ENCODE measurements at regions not wholly inside any gene's neighbourhood (a gene's known extent, or its start where the extent isn't known, plus 50 kb on each side); places are given as distances from the start of the nearest gene placed in this dataset.

GRCh38 chr2:200242570-200242969, 63.9 kb upstream of the SPATS2L start:
- no peak for DNase-seq
- no peak for TF ChIP-seq CTCF (IDR thresholded peaks at IDR 0.05)
- H3K27me3 ChIP-seq: no peaks in the 10 kb centered on the region
- in situ Hi-C loops (cut with MboI; ENCODE audit: low pct_ligation_motif_present in 1 of 4, low pct_unique_long_range_greater_than_20kb in 1 of 4, low sequenced_read_pairs in 3 of 4) (no loop called here), intact Hi-C loops (cut with DNase I; ENCODE audit: low total_unique reads) (no loop called here)
- H3K36me3 ChIP-seq: no peaks in the 10 kb centered on the region
- no peaks in the 10 kb centered on the region for H3K9me3 ChIP-seq
- H3K4me1 ChIP-seq: no peaks in the 10 kb centered on the region
- no peak overlapping the region for H3K27ac ChIP-seq
- H3K4me3 ChIP-seq: no peak overlapping the region
- 69 to 76% methylated on average over 4 of the region's 4 CpGs for WGBS, 2 donors (ENCODE audit: low coverage in 1 of 2)

GRCh38 chr2:200243441-200243840, 63.1 kb upstream of the SPATS2L start:
- no peak overlapping the region for H3K4me3 ChIP-seq
- intact Hi-C loops (cut with DNase I; ENCODE audit: low total_unique reads) (no loop called here), in situ Hi-C loops (cut with MboI; ENCODE audit: low pct_ligation_motif_present in 1 of 4, low pct_unique_long_range_greater_than_20kb in 1 of 4, low sequenced_read_pairs in 3 of 4) (no loop called here)
- H3K27me3 ChIP-seq: no peaks in the 10 kb centered on the region
- DNase-seq: no peak
- H3K4me1 ChIP-seq: no peaks in the 10 kb centered on the region
- no peaks in the 10 kb centered on the region for H3K36me3 ChIP-seq
- H3K27ac ChIP-seq: no peak overlapping the region
- TF ChIP-seq CTCF (IDR thresholded peaks at IDR 0.05) (no peak), EP300 (IDR thresholded peaks at IDR 0.05; ENCODE audit: low read depth) (no peak), POLR2A (IDR thresholded peaks at IDR 0.05) (no peak), POLR2AphosphoS5 (IDR thresholded peaks at IDR 0.05) (no peak)
- no peaks in the 10 kb centered on the region for H3K9me3 ChIP-seq
- 78 to 88% methylated on average over 7 of the region's 7 CpGs for WGBS, 2 donors (ENCODE audit: low coverage in 1 of 2)

GRCh38 chr2:200244111-200244510, 62.4 kb upstream of the SPATS2L start:
- no peaks in the 10 kb centered on the region for H3K9me3 ChIP-seq
- WGBS, 2 donors (ENCODE audit: low coverage in 1 of 2): 83 to 85% methylated on average over 1 of the region's 1 CpG

DNA sequence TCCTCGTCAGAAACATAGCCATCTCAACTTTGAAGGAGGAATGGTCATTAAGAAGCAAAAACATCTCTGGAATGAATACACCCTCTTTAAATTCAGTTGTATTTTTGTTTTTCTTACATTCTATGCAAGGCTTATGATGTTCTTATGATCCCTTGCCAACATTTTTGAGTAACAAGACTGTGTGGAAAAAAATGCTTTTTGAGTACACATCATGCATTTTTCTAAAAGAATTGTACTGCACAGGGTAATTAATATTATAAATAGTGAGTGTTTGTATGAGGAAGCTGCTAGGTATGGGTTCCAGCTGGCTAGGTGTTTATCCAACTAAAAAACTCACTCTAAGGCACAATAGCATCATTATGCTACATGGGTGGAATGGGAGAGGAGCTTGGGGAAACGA, 59.0 kb upstream of the SPATS2L start:
- Histone ChIP-seq H3K36me3 (no peaks in the 10 kb centered on the region), H3K27me3 (no peaks in the 10 kb centered on the region), H3K9me3 (no peaks in the 10 kb centered on the region), H3K4me1 (no peaks in the 10 kb centered on the region), H3K27ac (no peak overlapping the region), H3K4me3 (no peak overlapping the region)
- intact Hi-C loops (cut with DNase I; ENCODE audit: low total_unique reads) (no loop called here), in situ Hi-C loops (cut with MboI; ENCODE audit: low pct_ligation_motif_present in 1 of 4, low pct_unique_long_range_greater_than_20kb in 1 of 4, low sequenced_read_pairs in 3 of 4) (no loop called here)
- 78 to 79% methylated on average over 2 of the region's 2 CpGs for WGBS, 2 donors (ENCODE audit: low coverage in 1 of 2)
- TF ChIP-seq EP300 (IDR thresholded peaks at IDR 0.05; ENCODE audit: low read depth) (no peak), CTCF (IDR thresholded peaks at IDR 0.05) (no peak), POLR2AphosphoS5 (IDR thresholded peaks at IDR 0.05) (no peak), POLR2A (IDR thresholded peaks at IDR 0.05) (no peak)
- no peak for DNase-seq

More at GRCh38 chr2:200244111-200244510, 62.4 kb upstream of the SPATS2L start:
- H3K27me3 ChIP-seq: no peaks in the 10 kb centered on the region
- H3K27ac ChIP-seq: no peak overlapping the region
- TF ChIP-seq POLR2A (IDR thresholded peaks at IDR 0.05) (no peak), POLR2AphosphoS5 (IDR thresholded peaks at IDR 0.05) (no peak), EP300 (IDR thresholded peaks at IDR 0.05; ENCODE audit: low read depth) (no peak), CTCF (IDR thresholded peaks at IDR 0.05) (no peak)
- in situ Hi-C loops (cut with MboI; ENCODE audit: low pct_ligation_motif_present in 1 of 4, low pct_unique_long_range_greater_than_20kb in 1 of 4, low sequenced_read_pairs in 3 of 4) (no loop called here), intact Hi-C loops (cut with DNase I; ENCODE audit: low total_unique reads) (no loop called here)
- no peaks in the 10 kb centered on the region for H3K36me3 ChIP-seq
- H3K4me1 ChIP-seq: no peaks in the 10 kb centered on the region
- no peak for DNase-seq
- H3K4me3 ChIP-seq: no peak overlapping the region

Measured in transverse colon (tissue), 4 donors.